Skeletal muscle tissue (tissue), 3 donors: ENCODE measurements at regions not wholly inside any gene's neighbourhood (a gene's known extent, or its start where the extent isn't known, plus 50 kb on each side); places are given as distances from the start of the nearest gene placed in this dataset.
"Not testable (repeated sequence)": the region's sequence is repeated elsewhere in the genome, so short reads cannot be mapped to it uniquely, and the experiment has no call there.

Experiments used
- H3K27ac ChIP-seq: one replicate; pipeline ENCODE4 v1.7.0; 2013; ENCODE audit warnings: mild to moderate bottlenecking, low read depth, low read length, inconsistent platforms
- H3K27me3 ChIP-seq, 3 donors: one replicate each; pipeline ENCODE4 v1.7.0; 2013; ENCODE audit warnings: low read length in 3 of 3; ENCODE audit not compliant: control insufficient read depth in 3 of 3, insufficient read depth in 3 of 3
- H3K36me3 ChIP-seq, 3 donors: one replicate each; pipeline ENCODE4 v1.7.0; 2013; ENCODE audit warnings: low read length in 3 of 3; ENCODE audit not compliant: control insufficient read depth in 3 of 3, insufficient read depth in 3 of 3
- H3K4me1 ChIP-seq, 3 donors: one replicate each; pipeline ENCODE4 v1.7.0; 2013; ENCODE audit warnings: low read length in 3 of 3, mild to moderate bottlenecking in 3 of 3; ENCODE audit not compliant: control insufficient read depth in 3 of 3, insufficient read depth in 3 of 3
- H3K4me3 ChIP-seq, 3 donors: one replicate each; pipeline ENCODE4 v1.7.0; 2013; ENCODE audit warnings: low read length in 3 of 3
- H3K9ac ChIP-seq, 3 donors: one replicate each; pipeline ENCODE4 v1.7.0; 2013; ENCODE audit warnings: low read length in 3 of 3, mild to moderate bottlenecking in 3 of 3, moderate library complexity in 2 of 3, low read depth in 1 of 3
- H3K9me3 ChIP-seq, 3 donors: one replicate each; pipeline ENCODE4 v1.7.0; 2013; ENCODE audit warnings: low read length in 3 of 3; ENCODE audit not compliant: control insufficient read depth in 3 of 3
- donor health status: Osteomylitis.

- Histone ChIP-seq H3K9ac (no peak overlapping the region), H3K27me3 (no peaks in the 10 kb centered on the region), H3K4me3 (no peak overlapping the region), H3K9me3 (no peaks in the 10 kb centered on the region), H3K4me1 (no peaks in the 10 kb centered on the region), H3K36me3 (no peaks in the 10 kb centered on the region), H3K27ac (no peak overlapping the region)
Measured at GRCh38 chr6:82118150-82118562, 129.4 kb downstream of the IBTK start.

DNA sequence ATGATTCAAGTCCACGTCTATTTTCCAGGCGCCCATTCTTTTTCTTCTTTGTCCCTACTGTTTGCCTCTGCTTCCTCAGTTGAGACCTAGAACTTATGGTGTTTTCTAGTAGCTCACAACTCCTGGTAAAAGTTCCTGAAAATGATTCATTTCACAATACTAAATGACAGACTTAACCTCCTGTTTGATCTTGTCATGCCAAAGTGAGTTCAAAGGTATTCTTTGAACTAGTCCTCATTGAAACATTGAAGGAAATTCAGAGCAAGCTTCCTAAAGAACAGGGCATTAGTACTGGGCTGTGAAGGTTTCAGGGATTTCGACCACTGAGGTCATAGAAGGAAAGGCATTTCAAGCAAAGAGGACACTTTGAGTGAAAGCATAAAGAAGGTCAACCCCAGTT, 132.8 kb downstream of the IBTK start:
- Histone ChIP-seq H3K4me3 (no peak overlapping the region), H3K9me3 (peaks cover 0 to 3% (median 0%) of the 10 kb centered on the region in 3 donors), H3K36me3 (no peaks in the 10 kb centered on the region), H3K27ac (no peak overlapping the region), H3K4me1 (no peaks in the 10 kb centered on the region), H3K27me3 (no peaks in the 10 kb centered on the region), H3K9ac (no peak overlapping the region)

GRCh38 chr6:82113231-82113630, 134.3 kb downstream of the IBTK start:
- Histone ChIP-seq H3K9me3 (peaks cover 0 to 5% (median 0%) of the 10 kb centered on the region in 3 donors), H3K4me1 (no peaks in the 10 kb centered on the region), H3K4me3 (no peak overlapping the region), H3K9ac (no peak overlapping the region), H3K27ac (no peak overlapping the region), H3K36me3 (no peaks in the 10 kb centered on the region), H3K27me3 (no peaks in the 10 kb centered on the region)

DNA sequence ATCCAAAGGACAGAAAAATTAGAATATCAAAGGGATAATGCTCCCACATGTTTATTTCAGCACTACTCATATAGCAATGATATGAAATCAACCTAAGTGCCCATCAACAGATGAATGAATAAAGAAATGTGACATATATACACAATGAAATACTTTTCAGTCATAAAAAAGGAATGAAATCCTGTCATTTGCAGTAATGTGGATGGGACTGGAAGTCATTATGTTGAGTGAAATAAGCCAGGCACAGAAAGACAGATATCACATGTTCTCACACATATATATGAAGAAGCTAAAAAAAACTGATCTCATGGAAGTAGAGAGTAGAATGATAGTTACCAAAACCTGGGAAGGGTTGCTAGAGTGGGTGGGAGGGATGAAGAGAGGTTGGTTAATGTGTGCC, 135.7 kb downstream of the IBTK start:
- Histone ChIP-seq H3K27ac (no peak overlapping the region), H3K4me3 (no peak overlapping the region), H3K27me3 (no peaks in the 10 kb centered on the region), H3K36me3 (no peaks in the 10 kb centered on the region), H3K9ac (no peak overlapping the region), H3K4me1 (no peaks in the 10 kb centered on the region), H3K9me3 (peaks cover 0 to 5% (median 0%) of the 10 kb centered on the region in 3 donors)

DNA sequence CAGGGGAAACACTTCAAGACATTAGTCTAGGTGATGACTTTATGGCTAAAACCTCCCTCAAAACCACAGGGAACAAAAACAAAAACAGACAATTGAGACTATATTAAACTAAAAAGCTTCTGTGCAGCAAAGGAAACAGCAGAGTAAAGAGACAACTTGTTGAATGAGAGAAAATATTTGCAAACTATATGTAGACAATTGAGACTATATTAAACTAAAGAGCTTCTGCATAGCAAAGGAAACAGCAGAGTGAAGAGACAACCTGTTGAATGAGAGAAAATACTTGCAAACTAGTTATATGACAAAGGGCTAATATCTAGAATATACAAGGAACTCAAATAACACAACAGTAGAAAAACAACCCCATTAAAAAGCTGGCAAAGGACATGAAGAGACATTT, 136.4 kb downstream of the IBTK start:
- no peak overlapping the region for H3K9ac ChIP-seq
- H3K9me3 ChIP-seq, result peaks cover 0 to 5% (median 0%) of the 10 kb centered on the region in 3 donors

GRCh38 chr6:82103171-82103570, 144.4 kb downstream of the IBTK start:
- H3K4me3 ChIP-seq, H3K9me3 ChIP-seq, H3K36me3 ChIP-seq, H3K27me3 ChIP-seq, H3K9ac ChIP-seq, H3K27ac ChIP-seq, H3K4me1 ChIP-seq: not testable (repeated sequence)

More for the DNA sequence above, 136.4 kb downstream of the IBTK start:
- no peak overlapping the region for H3K4me3 ChIP-seq
- H3K27me3 ChIP-seq, result no peaks in the 10 kb centered on the region
- H3K4me1 ChIP-seq, result no peaks in the 10 kb centered on the region
- no peaks in the 10 kb centered on the region for H3K36me3 ChIP-seq
- no peak overlapping the region for H3K27ac ChIP-seq

DNA sequence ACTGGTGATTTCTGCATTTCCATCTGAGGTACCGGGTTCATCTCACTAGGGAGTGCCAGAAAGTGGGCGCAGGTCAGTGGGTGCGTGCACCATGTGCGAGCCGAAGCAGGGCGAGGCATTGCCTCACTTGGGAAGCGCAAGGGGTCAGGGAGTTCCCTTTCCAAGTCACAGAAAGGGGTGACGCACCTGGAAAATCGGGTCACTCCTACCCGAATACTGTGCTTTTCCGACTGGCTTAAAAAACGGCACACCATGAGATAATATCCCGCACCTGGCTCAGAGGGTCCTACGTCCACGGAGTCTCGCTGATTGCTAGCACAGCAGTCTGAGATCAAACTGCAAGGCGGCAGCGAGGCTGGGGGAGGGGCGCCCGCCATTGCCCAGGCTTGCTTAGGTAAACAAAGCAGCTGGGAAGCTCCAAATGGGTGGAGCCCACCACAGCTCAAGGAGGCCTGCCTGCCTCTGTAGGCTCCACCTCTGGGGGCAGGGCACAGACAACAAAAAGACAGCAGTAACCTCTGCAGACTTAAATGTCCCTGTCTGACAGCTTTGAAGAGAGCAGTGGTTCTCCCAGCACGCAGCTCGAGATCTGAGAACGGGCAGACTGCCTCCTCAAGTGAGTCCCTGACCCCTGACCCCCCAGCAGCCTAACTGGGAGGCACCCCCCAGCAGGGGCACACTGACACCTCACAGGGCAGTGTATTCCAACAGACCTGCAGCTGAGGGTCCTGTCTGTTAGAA, 146.0 kb downstream of the IBTK start:
- H3K9ac ChIP-seq, H3K27ac ChIP-seq, H3K9me3 ChIP-seq, H3K4me3 ChIP-seq, H3K27me3 ChIP-seq, H3K4me1 ChIP-seq, H3K36me3 ChIP-seq: not testable (repeated sequence)

DNA sequence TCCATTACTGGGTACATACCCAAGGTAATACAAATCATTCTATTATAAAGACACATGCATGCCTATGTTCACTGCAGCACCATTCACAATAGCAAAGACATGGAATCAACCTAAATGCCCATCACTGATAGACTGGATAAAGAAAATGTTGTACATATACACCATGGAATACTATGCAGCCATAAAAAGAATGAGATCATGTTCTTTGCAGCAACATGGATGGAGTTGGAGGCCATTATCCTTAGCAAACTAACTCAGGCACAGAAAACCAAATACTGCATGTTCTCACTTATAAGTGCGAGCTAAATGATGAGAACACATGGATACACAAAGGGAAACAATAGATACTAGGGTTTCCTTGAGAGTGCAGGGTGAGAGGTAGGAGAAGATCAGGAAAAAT, 146.8 kb downstream of the IBTK start:
- H3K27me3 ChIP-seq, H3K4me1 ChIP-seq, H3K9ac ChIP-seq, H3K4me3 ChIP-seq, H3K9me3 ChIP-seq, H3K36me3 ChIP-seq, H3K27ac ChIP-seq: not testable (repeated sequence)

GRCh38 chr6:82097676-82098075, 149.9 kb downstream of the IBTK start:
- H3K36me3 ChIP-seq, result no peaks in the 10 kb centered on the region
- no peak overlapping the region for H3K9ac ChIP-seq
- H3K4me1 ChIP-seq, result no peaks in the 10 kb centered on the region
- peaks cover 0 to 2% (median 0%) of the 10 kb centered on the region in 3 donors for H3K9me3 ChIP-seq
- no peak overlapping the region for H3K27ac ChIP-seq
- no peaks in the 10 kb centered on the region for H3K27me3 ChIP-seq
- no peak overlapping the region for H3K4me3 ChIP-seq

DNA sequence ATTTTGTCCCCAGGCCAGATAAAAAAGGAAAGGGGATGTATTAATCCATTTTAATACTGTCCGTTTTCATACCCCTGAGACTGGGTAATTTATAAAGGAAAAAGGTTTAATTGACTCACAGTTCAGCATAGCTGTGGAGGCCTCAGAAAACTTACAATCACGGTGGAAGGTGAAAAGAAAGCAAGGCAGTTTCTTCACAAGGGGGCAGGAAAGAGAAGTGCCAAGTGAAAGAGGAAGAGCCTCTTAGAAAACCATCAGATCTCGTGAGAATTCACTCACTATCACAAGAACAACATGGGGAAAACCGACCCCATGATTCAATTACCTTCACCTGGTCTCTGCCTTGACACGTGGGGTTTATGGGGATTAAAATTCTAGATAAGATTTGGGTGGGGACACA, 152.5 kb downstream of the IBTK start:
- Histone ChIP-seq H3K27me3 (no peaks in the 10 kb centered on the region), H3K4me3 (no peak overlapping the region), H3K36me3 (no peaks in the 10 kb centered on the region), H3K27ac (no peak overlapping the region), H3K9me3 (peaks cover 0 to 2% (median 0%) of the 10 kb centered on the region in 3 donors), H3K9ac (no peak overlapping the region), H3K4me1 (no peaks in the 10 kb centered on the region)
